A673 (cell line): ENCODE measurements at regions not wholly inside any gene's neighbourhood (a gene's known extent, or its start where the extent isn't known, plus 50 kb on each side); places are given as distances from the start of the nearest gene placed in this dataset.

Experiments used
- BruUV-seq: library from RNA; stranded (reverse); fragments of 400-500 nt; replicated peaks from 2 replicates; lab custom pipeline; 2021; lab: Mats Ljungman, UMichigan
- CTCF ChIA-PET: fragments of 300-600 bp; sonication (Branson Sonifier 250); formaldehyde crosslinking; loops from one replicate; lab custom pipeline; 2022; ENCODE audit warnings: antibody characterized with exemption; lab: Charles Lee
- POLR2A ChIA-PET: fragments of 300-600 bp; sonication (Branson Sonifier 250); formaldehyde crosslinking; loops from one replicate; lab custom pipeline; 2022; ENCODE audit warnings: antibody characterized with exemption; ENCODE audit not compliant: low non-redundant PET; lab: Charles Lee
- DNase-seq: peaks from one replicate; pipeline ENCODE4 v3.0.0-alpha.2; 2015; ENCODE audit warnings: low spot score
- H3K27ac ChIP-seq: fragments of 200-600 bp; sonication (generic); 2 replicates; pipeline ENCODE4 v1.5.1; 2016; ENCODE audit warnings: mixed run types, low read depth, mild to moderate bottlenecking, mixed read lengths, antibody characterized with exemption, low read length; ENCODE audit not compliant: poor library complexity, severe bottlenecking
- H3K27me3 ChIP-seq: fragments of 200-600 bp; sonication (generic); replicated peaks from 2 replicates; pipeline ENCODE4 v1.6.1; 2017; ENCODE audit warnings: mixed run types, low read depth, mild to moderate bottlenecking, mixed read lengths, antibody characterized with exemption, low read length; ENCODE audit not compliant: insufficient read depth, poor library complexity
- H3K36me3 ChIP-seq: fragments of 200-600 bp; sonication (generic); 2 replicates; pipeline ENCODE4 v1.6.1; 2016; ENCODE audit warnings: mixed run types, mild to moderate bottlenecking, mixed read lengths, antibody characterized with exemption, low read length; ENCODE audit not compliant: insufficient read depth, poor library complexity, severe bottlenecking
- H3K4me1 ChIP-seq: fragments of 200-600 bp; sonication (generic); 2 replicates; pipeline ENCODE4 v1.6.1; 2017; ENCODE audit warnings: mixed run types, mild to moderate bottlenecking, mixed read lengths, antibody characterized with exemption, low read length; ENCODE audit not compliant: insufficient read depth, poor library complexity, severe bottlenecking
- H3K4me3 ChIP-seq: fragments of 200-600 bp; sonication (generic); 2 replicates; pipeline ENCODE4 v1.5.1; 2016; ENCODE audit warnings: low read depth, mixed run types, mild to moderate bottlenecking, mixed read lengths, low read length; ENCODE audit not compliant: poor library complexity, severe bottlenecking
- H3K9me3 ChIP-seq: fragments of 200-600 bp; sonication (generic); 2 replicates; pipeline ENCODE4 v1.6.1; 2016; ENCODE audit warnings: mixed run types, low read depth, mild to moderate bottlenecking, mixed read lengths, antibody characterized with exemption, low read length; ENCODE audit not compliant: poor library complexity, severe bottlenecking
- CTCF ChIP-seq: fragments of 300-800, 200-600 bp; sonication (generic); conservative IDR thresholded peaks from 2 replicates; pipeline ENCODE4 v1.5.1; 2017; ENCODE audit warnings: low read depth, mild to moderate bottlenecking, antibody characterized with exemption, low read length, moderate library complexity, mixed read lengths
- EZH2 ChIP-seq: fragments of 200-600 bp; sonication (generic); IDR thresholded peaks from 2 replicates; pipeline ENCODE4 v1.6.1; 2017; ENCODE audit warnings: borderline replicate concordance, low read depth, mild to moderate bottlenecking, mixed read lengths, antibody characterized with exemption, low read length; ENCODE audit not compliant: poor library complexity, severe bottlenecking
- intact Hi-C: fragments of 100-400 bp; cut with micrococcal nuclease; formaldehyde crosslinking; loops from one replicate; pipeline ENCODE4 v1.10.0; 2022; ENCODE audit not compliant: unreplicated experiment

GRCh38 chr4:86441175-86441936, 81.5 kb upstream of the MAPK10 start:
- no TSS peak for BruUV-seq
- Histone ChIP-seq H3K4me3 (no peak overlapping the region), H3K27ac (no peak overlapping the region), H3K27me3 (no peaks in the 10 kb centered on the region), H3K9me3 (no peaks in the 10 kb centered on the region), H3K4me1 (no peaks in the 10 kb centered on the region), H3K36me3 (no peaks in the 10 kb centered on the region)
- ChIA-PET CTCF (no interaction called here), POLR2A (interaction anchor here (0.7 kb wide), 1 partner anchor 434 kb away, joined by 4 read pairs; no protein-coding TSS in a partner anchor)
- no peak for DNase-seq
- intact Hi-C loops: no loop called here
- TF ChIP-seq EZH2: no peak
- TF ChIP-seq CTCF: no peak

DNA sequence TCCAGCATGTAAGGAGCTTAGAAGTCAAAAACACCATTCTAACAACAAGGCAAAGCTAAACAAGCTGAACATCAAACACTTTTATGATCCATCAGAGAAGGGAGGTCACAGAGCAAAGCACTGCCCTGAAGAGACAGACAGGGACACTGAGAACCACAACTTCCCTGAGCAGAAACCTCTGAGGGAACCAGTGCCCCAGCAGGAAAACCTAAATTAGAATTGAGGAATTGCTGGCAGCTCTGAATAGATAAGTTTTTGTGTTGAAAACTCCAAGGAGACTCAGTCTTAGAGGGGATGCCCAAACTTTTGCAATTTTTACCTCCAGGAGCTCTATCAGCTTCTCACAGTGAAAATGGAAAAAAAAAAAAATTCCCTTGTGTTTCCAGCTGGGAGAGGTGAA, 83.0 kb upstream of the MAPK10 start:
- CTCF ChIA-PET: no interaction called here
- H3K27me3 ChIP-seq: no peaks in the 10 kb centered on the region
- no peak overlapping the region for H3K27ac ChIP-seq
- no peak for DNase-seq
- intact Hi-C loops: no loop called here
- H3K4me3 ChIP-seq: no peak overlapping the region
- no TSS peak for BruUV-seq
- H3K9me3 ChIP-seq: no peaks in the 10 kb centered on the region
- no peaks in the 10 kb centered on the region for H3K4me1 ChIP-seq
- no peaks in the 10 kb centered on the region for H3K36me3 ChIP-seq
- no peak for TF ChIP-seq CTCF
- TF ChIP-seq EZH2: no peak
- POLR2A ChIA-PET: no interaction called here

- intact Hi-C loops: no loop called here
- no peak for DNase-seq
- ChIA-PET POLR2A (no interaction called here), CTCF (no interaction called here)
- H3K9me3 ChIP-seq: no peaks in the 10 kb centered on the region
- no peaks in the 10 kb centered on the region for H3K36me3 ChIP-seq
- no peak overlapping the region for H3K27ac ChIP-seq
- no TSS peak for BruUV-seq
- TF ChIP-seq EZH2 (no peak), CTCF (no peak)
- H3K27me3 ChIP-seq: no peaks in the 10 kb centered on the region
- no peak overlapping the region for H3K4me3 ChIP-seq
- no peaks in the 10 kb centered on the region for H3K4me1 ChIP-seq
Observed at GRCh38 chr4:86443495-86443894, 83.6 kb upstream of the MAPK10 start.
